ENCODE measurements at regions not wholly inside any gene's neighbourhood (a gene's known extent, or its start where the extent isn't known, plus 50 kb on each side); places are given as distances from the start of the nearest gene placed in this dataset.

DNA sequence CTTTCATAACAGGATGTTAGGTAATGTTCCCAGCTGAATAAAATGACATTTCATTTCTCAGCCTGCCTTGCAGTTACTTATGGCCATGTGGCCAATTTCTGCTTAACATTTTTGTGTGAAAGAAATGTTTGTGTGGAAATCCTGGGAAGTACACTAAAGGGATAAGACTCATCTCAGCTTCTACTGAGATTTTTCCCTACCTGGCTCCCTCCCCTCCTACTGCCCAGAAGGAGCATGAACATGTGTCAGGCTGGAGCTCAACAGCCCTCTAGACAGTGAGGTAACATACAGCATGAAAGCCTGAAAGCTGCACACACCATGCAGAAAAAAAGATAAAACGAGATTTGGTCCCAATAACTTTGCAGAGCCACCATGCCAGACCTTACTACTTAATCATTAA lies 288.4 kb upstream of the COX7C start:
- no peak overlapping the region for H3K27ac ChIP-seq (ENCODE audit: low read depth, low read length, poor library complexity, severe bottlenecking)
- intact Hi-C loops (cut with micrococcal nuclease; ENCODE audit: unreplicated experiment), result no loop called here
- TF ChIP-seq, protein P1, sequence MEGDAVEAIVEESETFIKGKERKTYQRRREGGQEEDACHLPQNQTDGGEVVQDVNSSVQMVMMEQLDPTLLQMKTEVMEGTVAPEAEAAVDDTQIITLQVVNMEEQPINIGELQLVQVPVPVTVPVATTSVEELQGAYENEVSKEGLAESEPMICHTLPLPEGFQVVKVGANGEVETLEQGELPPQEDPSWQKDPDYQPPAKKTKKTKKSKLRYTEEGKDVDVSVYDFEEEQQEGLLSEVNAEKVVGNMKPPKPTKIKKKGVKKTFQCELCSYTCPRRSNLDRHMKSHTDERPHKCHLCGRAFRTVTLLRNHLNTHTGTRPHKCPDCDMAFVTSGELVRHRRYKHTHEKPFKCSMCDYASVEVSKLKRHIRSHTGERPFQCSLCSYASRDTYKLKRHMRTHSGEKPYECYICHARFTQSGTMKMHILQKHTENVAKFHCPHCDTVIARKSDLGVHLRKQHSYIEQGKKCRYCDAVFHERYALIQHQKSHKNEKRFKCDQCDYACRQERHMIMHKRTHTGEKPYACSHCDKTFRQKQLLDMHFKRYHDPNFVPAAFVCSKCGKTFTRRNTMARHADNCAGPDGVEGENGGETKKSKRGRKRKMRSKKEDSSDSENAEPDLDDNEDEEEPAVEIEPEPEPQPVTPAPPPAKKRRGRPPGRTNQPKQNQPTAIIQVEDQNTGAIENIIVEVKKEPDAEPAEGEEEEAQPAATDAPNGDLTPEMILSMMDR (conservative IDR thresholded peaks at IDR 0.05; ENCODE audit: low read depth, low read length), result no peak
- no peak for TF ChIP-seq EZH2 (IDR thresholded peaks at IDR 0.05; ENCODE audit: borderline replicate concordance, low read depth, low read length, poor library complexity, severe bottlenecking)
- no peaks in the 10 kb centered on the region for H3K36me3 ChIP-seq (ENCODE audit: insufficient read depth, low read length, poor library complexity, severe bottlenecking)
- ChIA-PET CTCF (no interaction called here), POLR2A (ENCODE audit: low non-redundant PET) (no interaction called here)
- no peaks in the 10 kb centered on the region for H3K27me3 ChIP-seq (replicated peaks; ENCODE audit: insufficient read depth, low read depth, low read length, poor library complexity)
- no peaks in the 10 kb centered on the region for H3K9me3 ChIP-seq (ENCODE audit: low read depth, low read length, poor library complexity, severe bottlenecking)
- no peak overlapping the region for H3K4me3 ChIP-seq (ENCODE audit: low read depth, low read length, poor library complexity, severe bottlenecking)
- no peak for DNase-seq (ENCODE audit: low spot score)
- no peaks in the 10 kb centered on the region for H3K4me1 ChIP-seq (ENCODE audit: insufficient read depth, low read length, poor library complexity, severe bottlenecking)
- BruUV-seq (replicated peaks), result no TSS peak

DNA sequence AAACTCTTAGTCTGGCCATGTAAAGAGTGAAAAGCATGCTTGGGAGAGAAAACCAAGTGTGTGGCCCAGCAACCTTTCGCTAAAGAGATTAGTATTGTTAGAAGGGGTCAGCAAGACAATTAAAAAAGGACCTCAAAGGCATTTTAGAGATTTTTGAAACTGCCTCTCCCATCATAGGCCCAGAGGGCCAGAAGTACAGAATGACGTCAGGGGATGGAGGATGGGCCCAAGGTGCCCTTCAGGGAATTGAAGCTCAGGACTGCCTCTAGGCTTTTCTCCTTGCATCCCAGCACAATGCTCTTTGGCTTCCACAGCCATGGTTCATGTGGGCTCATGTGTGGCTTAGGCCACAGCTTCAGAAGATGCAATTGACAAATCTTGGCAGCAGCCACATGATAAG lies 287.0 kb upstream of the COX7C start:
- H3K9me3 ChIP-seq (ENCODE audit: low read depth, low read length, poor library complexity, severe bottlenecking), result no peaks in the 10 kb centered on the region
- H3K4me1 ChIP-seq (ENCODE audit: insufficient read depth, low read length, poor library complexity, severe bottlenecking), result no peaks in the 10 kb centered on the region
- H3K27me3 ChIP-seq (replicated peaks; ENCODE audit: insufficient read depth, low read depth, low read length, poor library complexity), result no peaks in the 10 kb centered on the region
- no peaks in the 10 kb centered on the region for H3K36me3 ChIP-seq (ENCODE audit: insufficient read depth, low read length, poor library complexity, severe bottlenecking)
- TF ChIP-seq EZH2 (IDR thresholded peaks at IDR 0.05; ENCODE audit: borderline replicate concordance, low read depth, low read length, poor library complexity, severe bottlenecking), result no peak
- TF ChIP-seq, protein P1 (conservative IDR thresholded peaks at IDR 0.05; ENCODE audit: low read depth, low read length), result no peak
- H3K27ac ChIP-seq (ENCODE audit: low read depth, low read length, poor library complexity, severe bottlenecking), result no peak overlapping the region
- intact Hi-C loops (cut with micrococcal nuclease; ENCODE audit: unreplicated experiment), result no loop called here
- POLR2A ChIA-PET (ENCODE audit: low non-redundant PET), result no interaction called here
- H3K4me3 ChIP-seq (ENCODE audit: low read depth, low read length, poor library complexity, severe bottlenecking), result no peak overlapping the region
- BruUV-seq (replicated peaks), result no TSS peak
- no peak for DNase-seq (ENCODE audit: low spot score)
- CTCF ChIA-PET, result no interaction called here

DNA sequence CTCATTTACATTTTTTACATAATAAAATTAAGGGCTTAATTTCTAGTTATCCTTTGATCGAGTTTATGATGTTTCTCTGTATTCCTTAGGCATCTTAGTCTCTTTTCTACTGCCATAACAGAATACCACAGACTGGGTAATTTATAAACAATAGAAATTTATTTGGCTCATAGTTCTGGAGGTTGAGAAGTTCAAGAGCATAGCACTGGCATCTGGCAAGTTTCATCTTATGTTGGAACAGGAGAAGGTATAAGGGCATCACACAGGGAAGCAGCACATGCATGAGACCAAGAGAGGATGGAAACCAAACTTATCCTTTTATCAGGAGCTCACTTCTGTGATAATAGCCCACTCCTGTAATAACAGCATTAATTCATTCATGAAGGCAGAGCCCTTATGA lies 284.9 kb upstream of the COX7C start:
- Histone ChIP-seq H3K27ac (ENCODE audit: low read depth, low read length, poor library complexity, severe bottlenecking) (no peak overlapping the region), H3K9me3 (ENCODE audit: low read depth, low read length, poor library complexity, severe bottlenecking) (no peaks in the 10 kb centered on the region), H3K36me3 (ENCODE audit: insufficient read depth, low read length, poor library complexity, severe bottlenecking) (no peaks in the 10 kb centered on the region), H3K4me1 (ENCODE audit: insufficient read depth, low read length, poor library complexity, severe bottlenecking) (no peaks in the 10 kb centered on the region), H3K27me3 (replicated peaks; ENCODE audit: insufficient read depth, low read depth, low read length, poor library complexity) (no peaks in the 10 kb centered on the region), H3K4me3 (ENCODE audit: low read depth, low read length, poor library complexity, severe bottlenecking) (no peak overlapping the region)
- ChIA-PET CTCF (no interaction called here), POLR2A (ENCODE audit: low non-redundant PET) (no interaction called here)
- TF ChIP-seq, protein P1 (conservative IDR thresholded peaks at IDR 0.05; ENCODE audit: low read depth, low read length), result no peak
- no peak for TF ChIP-seq EZH2 (IDR thresholded peaks at IDR 0.05; ENCODE audit: borderline replicate concordance, low read depth, low read length, poor library complexity, severe bottlenecking)
- DNase-seq (ENCODE audit: low spot score), result no peak
- BruUV-seq (replicated peaks), result no TSS peak
- intact Hi-C loops (cut with micrococcal nuclease; ENCODE audit: unreplicated experiment), result no loop called here

All from A673 (cell line).